ENCODE measurements at regions not wholly inside any gene's neighbourhood (a gene's known extent, or its start where the extent isn't known, plus 50 kb on each side); places are given as distances from the start of the nearest gene placed in this dataset.

DNA sequence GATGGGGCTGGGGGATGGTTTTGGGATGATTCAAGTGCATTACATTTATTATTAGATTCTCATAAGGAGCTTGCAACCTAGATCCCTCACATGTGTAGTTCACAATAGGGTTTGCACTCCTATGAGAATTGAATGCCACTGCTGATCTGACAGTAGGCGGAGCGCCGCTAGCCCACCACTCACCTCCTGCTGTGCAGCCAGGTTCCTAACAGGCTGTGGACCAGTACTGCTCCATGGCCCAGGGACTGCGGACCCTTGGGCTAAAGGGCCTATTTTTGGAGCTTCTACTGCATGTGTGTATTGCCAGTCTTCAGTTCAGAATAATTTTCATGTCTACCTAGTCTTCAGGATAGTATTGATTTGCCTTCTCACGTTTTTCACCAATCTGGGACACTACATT is 165.3 kb upstream of the TWIST2 start:
- Histone ChIP-seq H3K9me3 (ENCODE audit: control insufficient read depth, insufficient read depth, low read depth, low read length) (no peaks in the 10 kb centered on the region), H3K4me1 (ENCODE audit: control insufficient read depth, extremely low read depth, insufficient read depth, low read length) (peaks cover 20% of the 10 kb centered on the region), H3K36me3 (ENCODE audit: control insufficient read depth, insufficient read depth, low read length) (no peaks in the 10 kb centered on the region), H2AFZ (ENCODE audit: low read length) (no peak overlapping the region), H3K27me3 (ENCODE audit: control insufficient read depth, insufficient read depth, low read length) (no peaks in the 10 kb centered on the region), H4K20me1 (ENCODE audit: control insufficient read depth, extremely low read depth, insufficient read depth, low read length) (no peaks in the 10 kb centered on the region), H3K27ac (ENCODE audit: insufficient read depth, low read length) (no peak overlapping the region), H3K9ac (ENCODE audit: insufficient read depth, low read length) (no peak overlapping the region), H3K4me3 (replicated peaks in 1 of 4; ENCODE audit: control extremely low read depth in 1 of 4, insufficient read depth in 1 of 4, low read depth in 3 of 4, low read length in 4 of 4) (no peak overlapping the region), H3K4me2 (ENCODE audit: extremely low read depth, insufficient read depth, low read length) (no peak overlapping the region), H3K79me2 (ENCODE audit: control insufficient read depth, insufficient read depth, low read length) (no peaks in the 10 kb centered on the region)
- TF ChIP-seq, protein P1, sequence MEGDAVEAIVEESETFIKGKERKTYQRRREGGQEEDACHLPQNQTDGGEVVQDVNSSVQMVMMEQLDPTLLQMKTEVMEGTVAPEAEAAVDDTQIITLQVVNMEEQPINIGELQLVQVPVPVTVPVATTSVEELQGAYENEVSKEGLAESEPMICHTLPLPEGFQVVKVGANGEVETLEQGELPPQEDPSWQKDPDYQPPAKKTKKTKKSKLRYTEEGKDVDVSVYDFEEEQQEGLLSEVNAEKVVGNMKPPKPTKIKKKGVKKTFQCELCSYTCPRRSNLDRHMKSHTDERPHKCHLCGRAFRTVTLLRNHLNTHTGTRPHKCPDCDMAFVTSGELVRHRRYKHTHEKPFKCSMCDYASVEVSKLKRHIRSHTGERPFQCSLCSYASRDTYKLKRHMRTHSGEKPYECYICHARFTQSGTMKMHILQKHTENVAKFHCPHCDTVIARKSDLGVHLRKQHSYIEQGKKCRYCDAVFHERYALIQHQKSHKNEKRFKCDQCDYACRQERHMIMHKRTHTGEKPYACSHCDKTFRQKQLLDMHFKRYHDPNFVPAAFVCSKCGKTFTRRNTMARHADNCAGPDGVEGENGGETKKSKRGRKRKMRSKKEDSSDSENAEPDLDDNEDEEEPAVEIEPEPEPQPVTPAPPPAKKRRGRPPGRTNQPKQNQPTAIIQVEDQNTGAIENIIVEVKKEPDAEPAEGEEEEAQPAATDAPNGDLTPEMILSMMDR (conservative IDR thresholded peaks at IDR 0.05 in 1 of 2, IDR thresholded peaks at IDR 0.05 in 1 of 2; ENCODE audit: low read depth in 1 of 2, low read length in 2 of 2) = no peak
- no peak for TF ChIP-seq EZH2 (IDR thresholded peaks at IDR 0.05; ENCODE audit: low read length, missing control alignments)
- no peak for DNase-seq (ENCODE audit: low read depth in 2 of 2)

DNA sequence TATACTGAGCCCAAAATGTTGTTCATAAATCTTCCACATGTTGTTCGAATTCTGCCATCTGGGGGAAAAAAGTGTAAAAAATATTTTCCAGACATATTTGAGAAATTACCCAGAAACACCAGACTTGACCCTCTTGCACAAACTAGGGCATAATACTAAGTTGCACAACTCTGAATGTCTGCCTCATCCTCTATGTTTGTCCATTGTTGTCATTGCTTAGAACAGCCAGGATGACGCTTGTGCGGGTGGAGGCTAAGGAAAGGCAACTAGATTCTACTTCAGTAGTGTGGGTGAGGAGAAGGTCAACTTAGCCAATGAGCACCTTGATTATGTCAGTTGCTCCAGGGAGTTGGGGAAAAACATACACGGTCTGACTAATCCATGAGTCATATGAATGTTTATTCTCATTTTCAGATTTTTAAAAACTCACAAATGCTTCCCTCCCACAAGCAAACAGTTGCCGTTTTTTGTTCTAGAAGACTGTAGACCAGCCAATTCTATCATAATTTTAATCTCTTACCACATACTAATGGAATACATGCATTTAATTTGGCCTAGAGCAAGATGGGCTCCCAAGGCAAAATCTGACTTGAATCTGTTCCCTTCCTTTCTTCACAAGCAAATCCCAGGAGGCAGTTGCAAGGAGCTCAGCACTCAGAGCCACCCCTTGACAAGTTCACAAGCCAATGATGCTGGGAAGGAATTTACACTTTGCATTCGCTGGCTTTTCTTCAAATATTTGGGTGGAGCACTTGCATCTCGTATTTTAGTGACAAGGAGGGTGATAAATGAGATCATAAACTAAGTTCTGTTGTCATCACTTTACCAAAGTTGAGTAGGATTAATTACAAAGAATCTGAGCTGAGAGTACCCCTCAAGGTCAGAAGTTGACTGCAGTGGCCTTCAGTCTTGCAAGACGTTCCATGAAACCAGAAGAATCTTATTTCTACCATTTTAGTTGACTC is 163.2 kb upstream of the TWIST2 start:
- Histone ChIP-seq H4K20me1 (ENCODE audit: control insufficient read depth, extremely low read depth, insufficient read depth, low read length) (no peaks in the 10 kb centered on the region), H3K36me3 (ENCODE audit: control insufficient read depth, insufficient read depth, low read length) (no peaks in the 10 kb centered on the region), H3K27me3 (ENCODE audit: control insufficient read depth, insufficient read depth, low read length) (no peaks in the 10 kb centered on the region), H3K9me3 (ENCODE audit: control insufficient read depth, insufficient read depth, low read depth, low read length) (no peaks in the 10 kb centered on the region), H3K4me2 (ENCODE audit: extremely low read depth, insufficient read depth, low read length) (peak overlapping the region; percentile 60), H3K79me2 (ENCODE audit: control insufficient read depth, insufficient read depth, low read length) (no peaks in the 10 kb centered on the region), H3K4me1 (ENCODE audit: control insufficient read depth, extremely low read depth, insufficient read depth, low read length) (peaks cover 20% of the 10 kb centered on the region), H3K4me3 (replicated peaks in 1 of 4; ENCODE audit: control extremely low read depth in 1 of 4, insufficient read depth in 1 of 4, low read depth in 3 of 4, low read length in 4 of 4) (peak overlapping the region in 1 of 4 experiments; percentile 9), H2AFZ (ENCODE audit: low read length) (no peak overlapping the region), H3K27ac (ENCODE audit: insufficient read depth, low read length) (peak overlapping the region; percentile 83), H3K9ac (ENCODE audit: insufficient read depth, low read length) (no peak overlapping the region)
- DNase-seq (ENCODE audit: low read depth in 2 of 2) = peak; percentile 99
- TF ChIP-seq EZH2 (IDR thresholded peaks at IDR 0.05; ENCODE audit: low read length, missing control alignments) = no peak
- TF ChIP-seq, protein P1 (conservative IDR thresholded peaks at IDR 0.05 in 1 of 2, IDR thresholded peaks at IDR 0.05 in 1 of 2; ENCODE audit: low read depth in 1 of 2, low read length in 2 of 2) = no peak

DNA sequence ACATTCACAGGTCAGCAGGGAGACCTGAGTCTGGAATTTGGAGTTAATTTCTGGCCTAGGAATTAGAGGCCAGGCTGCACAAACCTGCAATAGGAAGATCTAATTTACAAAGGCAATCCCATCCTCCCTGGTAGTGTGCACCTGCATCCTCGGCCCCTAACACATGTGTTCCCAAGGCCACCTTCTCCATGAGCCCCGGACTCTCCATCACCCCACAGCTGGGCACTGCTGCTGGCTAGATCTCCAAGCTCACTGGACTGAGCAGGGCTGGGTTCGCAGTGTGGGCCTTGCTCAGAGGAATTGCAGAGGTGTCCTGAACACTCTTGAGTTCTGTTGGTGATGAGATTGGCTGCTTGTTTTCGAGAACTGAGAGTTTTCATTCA is 162.6 kb upstream of the TWIST2 start:
- TF ChIP-seq EZH2 (IDR thresholded peaks at IDR 0.05; ENCODE audit: low read length, missing control alignments) = no peak
- TF ChIP-seq, protein P1 (conservative IDR thresholded peaks at IDR 0.05 in 1 of 2, IDR thresholded peaks at IDR 0.05 in 1 of 2; ENCODE audit: low read depth in 1 of 2, low read length in 2 of 2) = no peak
- Histone ChIP-seq H3K9ac (ENCODE audit: insufficient read depth, low read length) (no peak overlapping the region), H3K4me2 (ENCODE audit: extremely low read depth, insufficient read depth, low read length) (peak overlapping the region; percentile 60)

More for the DNA sequence above, 162.6 kb upstream of the TWIST2 start:
- Histone ChIP-seq H4K20me1 (ENCODE audit: control insufficient read depth, extremely low read depth, insufficient read depth, low read length) (no peaks in the 10 kb centered on the region), H3K27ac (ENCODE audit: insufficient read depth, low read length) (peak overlapping the region; percentile 83), H3K27me3 (ENCODE audit: control insufficient read depth, insufficient read depth, low read length) (no peaks in the 10 kb centered on the region), H3K79me2 (ENCODE audit: control insufficient read depth, insufficient read depth, low read length) (no peaks in the 10 kb centered on the region), H3K9me3 (ENCODE audit: control insufficient read depth, insufficient read depth, low read depth, low read length) (no peaks in the 10 kb centered on the region), H3K4me3 (replicated peaks in 1 of 4; ENCODE audit: control extremely low read depth in 1 of 4, insufficient read depth in 1 of 4, low read depth in 3 of 4, low read length in 4 of 4) (no peak overlapping the region), H2AFZ (ENCODE audit: low read length) (no peak overlapping the region), H3K36me3 (ENCODE audit: control insufficient read depth, insufficient read depth, low read length) (no peaks in the 10 kb centered on the region), H3K4me1 (ENCODE audit: control insufficient read depth, extremely low read depth, insufficient read depth, low read length) (peaks cover 20% of the 10 kb centered on the region)
- DNase-seq (ENCODE audit: low read depth in 2 of 2) = no peak

Data from fibroblast of lung (primary cell).